SH-SY5Y (cell line): ENCODE measurements at regions not wholly inside any gene's neighbourhood (a gene's known extent, or its start where the extent isn't known, plus 50 kb on each side); places are given as distances from the start of the nearest gene placed in this dataset.

Experiments
- GATA2 ChIP-seq: IDR thresholded peaks from 2 replicates; pipeline ENCODE4 v1.6.1; 2011; ENCODE audit warnings: mild to moderate bottlenecking, low read depth, low read length
- GATA3 ChIP-seq: IDR thresholded peaks from 2 replicates; pipeline ENCODE4 v1.6.1; 2011; ENCODE audit warnings: low read depth, mild to moderate bottlenecking, low read length, moderate library complexity

GRCh38 chr7:20083781-20084180, 133.4 kb downstream of the MACC1 start:
- TF ChIP-seq GATA2: no peak
- no peak for TF ChIP-seq GATA3

DNA sequence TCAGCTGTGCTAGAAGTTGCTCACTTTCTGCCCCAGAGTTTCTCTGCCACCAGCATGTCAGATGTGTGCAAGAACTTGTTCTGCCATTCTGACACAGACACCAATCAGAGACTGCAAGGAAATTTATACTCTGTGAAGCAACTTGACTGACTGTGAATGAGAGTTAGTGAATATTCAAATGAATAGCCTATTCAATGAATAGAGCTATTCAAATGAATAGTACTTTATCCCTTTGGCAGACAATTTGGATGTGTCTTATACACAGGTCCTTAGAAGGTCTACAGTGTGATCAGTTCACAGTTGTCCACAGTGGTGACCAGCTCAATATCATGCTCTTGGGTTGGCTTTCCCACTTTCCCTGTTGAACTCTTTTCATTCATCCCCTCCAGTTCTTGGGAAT, 138.1 kb downstream of the MACC1 start:
- TF ChIP-seq GATA2: no peak
- no peak for TF ChIP-seq GATA3

DNA sequence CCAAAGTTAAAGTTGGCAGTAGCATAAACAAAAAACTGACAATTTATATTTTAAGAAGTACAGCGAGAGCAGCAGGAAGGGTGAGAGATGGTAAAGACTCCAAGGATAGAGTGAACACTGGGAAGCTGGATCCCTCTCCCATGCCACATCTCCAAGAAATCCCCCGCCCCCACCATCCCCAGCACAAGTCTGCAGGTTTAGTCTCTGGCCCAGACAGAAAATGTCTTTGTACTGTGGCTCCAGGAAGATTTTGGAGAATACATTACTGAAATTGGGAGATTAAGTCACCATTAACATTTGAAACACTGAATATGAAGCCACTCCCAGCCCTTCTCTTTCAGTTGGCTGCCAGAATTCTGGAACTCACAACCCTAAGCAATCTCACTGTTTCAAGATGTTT, 140.3 kb downstream of the MACC1 start:
- TF ChIP-seq GATA2 (no peak), GATA3 (no peak)

GRCh38 chr7:20075992-20076820, 141.0 kb downstream of the MACC1 start:
- TF ChIP-seq GATA2 (no peak), GATA3 (no peak)

DNA sequence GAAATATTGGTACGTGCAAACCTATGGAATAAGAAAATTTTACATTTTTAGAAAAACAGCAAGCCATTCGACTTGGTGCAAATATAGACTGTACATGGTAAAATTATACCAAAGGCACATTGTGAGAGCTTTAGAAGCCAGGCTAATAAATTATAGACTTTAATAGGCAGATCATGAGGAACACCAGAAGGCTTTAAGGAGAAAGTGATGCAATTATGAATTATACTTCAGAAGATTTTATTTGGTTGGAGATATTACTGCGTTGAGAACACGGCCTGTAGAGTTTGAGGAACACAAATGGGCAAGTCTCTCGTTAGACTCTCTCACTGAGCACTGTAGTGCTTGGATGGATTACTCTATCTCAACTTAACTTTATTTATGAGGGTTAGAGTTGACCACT, 141.7 kb downstream of the MACC1 start:
- no peak for TF ChIP-seq GATA2
- no peak for TF ChIP-seq GATA3

- TF ChIP-seq GATA3: no peak
These were observed 152.0 kb downstream of the MACC1 start for GRCh38 chr7:20064974-20065862.

DNA sequence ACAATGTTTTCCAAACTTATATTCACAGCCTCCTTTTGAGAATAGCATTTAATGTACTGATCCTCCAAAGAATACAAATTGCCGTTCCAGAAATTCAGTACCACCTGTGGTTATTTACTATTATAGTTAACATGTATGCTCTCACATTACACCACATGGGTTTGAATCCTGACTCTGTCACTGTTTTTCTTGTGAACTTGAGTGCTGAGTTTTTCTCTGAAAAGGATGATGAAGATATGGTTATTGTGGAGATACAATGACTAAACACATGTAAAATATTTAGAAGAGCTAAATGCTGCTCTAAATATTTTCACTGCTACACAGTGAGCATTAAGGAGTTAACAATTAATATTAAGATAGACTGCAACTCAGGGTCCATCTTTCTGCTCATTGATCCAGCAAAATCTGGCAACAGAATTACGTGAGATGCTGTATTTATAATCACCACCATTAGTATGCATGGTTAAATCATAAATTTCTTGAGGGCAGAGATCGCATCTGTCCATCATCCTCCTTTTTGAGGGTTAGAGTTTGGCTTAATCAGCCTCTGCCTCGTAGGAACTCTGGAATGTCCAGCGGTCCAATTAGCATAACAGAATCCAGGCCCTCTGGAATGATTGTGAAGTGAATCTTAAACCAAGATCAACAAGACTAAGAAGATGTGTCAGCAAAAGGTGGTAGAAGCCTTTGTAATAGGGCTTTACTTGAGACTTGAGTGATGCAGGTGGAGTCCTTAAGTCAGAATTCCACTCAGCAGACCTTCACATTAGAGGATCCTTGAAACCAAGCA, 152.8 kb downstream of the MACC1 start:
- no peak for TF ChIP-seq GATA3

DNA sequence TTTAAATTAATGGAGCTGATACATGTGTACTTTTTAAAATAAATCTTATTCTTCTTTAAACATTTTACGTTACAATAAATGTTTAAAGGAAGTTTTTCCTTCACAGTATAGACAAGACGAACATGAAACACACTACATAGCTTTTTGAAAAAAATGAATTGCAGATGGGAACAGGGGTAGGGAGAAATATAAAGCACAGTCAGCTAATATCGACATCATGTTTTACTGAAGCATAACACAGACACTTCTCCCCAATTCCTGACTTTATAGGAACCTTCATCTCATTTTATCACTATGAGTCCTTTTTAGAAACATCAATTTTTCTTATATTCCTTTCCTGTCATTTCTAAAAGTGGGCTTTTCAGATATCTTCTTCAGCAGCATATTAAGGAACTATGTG, 153.5 kb downstream of the MACC1 start:
- TF ChIP-seq GATA3 (no peak), GATA2 (no peak)

- TF ChIP-seq GATA3: no peak
- TF ChIP-seq GATA2: no peak
These were observed 154.3 kb downstream of the MACC1 start for GRCh38 chr7:20062932-20063331.

GRCh38 chr7:20053334-20054104, 163.7 kb downstream of the MACC1 start:
- no peak for TF ChIP-seq GATA3
- no peak for TF ChIP-seq GATA2

DNA sequence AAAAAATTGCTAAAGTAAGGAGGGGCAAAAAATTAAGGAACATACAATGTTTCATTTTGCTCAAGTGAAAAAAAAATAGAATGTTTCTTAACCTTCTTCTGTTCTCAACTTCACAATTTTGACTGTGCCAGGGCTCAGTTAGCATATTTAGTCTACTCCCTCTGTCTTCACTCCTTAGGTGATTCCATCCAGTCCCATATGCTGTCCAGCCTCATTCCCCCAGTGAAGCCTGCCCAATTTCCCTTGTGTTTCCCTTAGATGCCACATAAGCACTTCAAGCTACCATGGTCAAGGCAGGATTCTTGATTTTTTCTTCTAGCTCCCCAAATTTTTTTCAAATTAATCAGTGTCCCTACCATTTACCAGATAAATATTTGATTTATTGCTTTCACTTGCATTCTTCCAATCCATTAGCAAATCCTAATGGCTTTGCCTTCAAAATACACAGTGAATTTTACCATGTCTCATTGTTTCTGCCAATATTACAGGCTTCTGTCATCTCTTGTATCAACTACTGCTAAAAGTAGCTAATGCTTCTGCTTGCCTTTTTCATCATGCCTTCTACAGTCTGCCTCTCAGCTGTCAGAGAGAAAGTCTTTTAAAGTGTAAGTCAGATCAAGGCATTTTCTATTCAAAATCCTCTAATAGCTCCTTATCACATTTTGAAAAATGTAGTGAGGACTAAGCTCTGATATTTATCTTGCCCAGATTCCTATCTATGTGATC, 166.8 kb downstream of the MACC1 start:
- no peak for TF ChIP-seq GATA2
- no peak for TF ChIP-seq GATA3

GRCh38 chr7:20038676-20039075, 178.5 kb downstream of the MACC1 start:
- TF ChIP-seq GATA3 (no peak), GATA2 (no peak)

- TF ChIP-seq GATA2 (no peak), GATA3 (no peak)
These were observed 181.8 kb downstream of the MACC1 start for GRCh38 chr7:20035279-20035875.
